ENCODE measurements at regions not wholly inside any gene's neighbourhood (a gene's known extent, or its start where the extent isn't known, plus 50 kb on each side); places are given as distances from the start of the nearest gene placed in this dataset.

DNA sequence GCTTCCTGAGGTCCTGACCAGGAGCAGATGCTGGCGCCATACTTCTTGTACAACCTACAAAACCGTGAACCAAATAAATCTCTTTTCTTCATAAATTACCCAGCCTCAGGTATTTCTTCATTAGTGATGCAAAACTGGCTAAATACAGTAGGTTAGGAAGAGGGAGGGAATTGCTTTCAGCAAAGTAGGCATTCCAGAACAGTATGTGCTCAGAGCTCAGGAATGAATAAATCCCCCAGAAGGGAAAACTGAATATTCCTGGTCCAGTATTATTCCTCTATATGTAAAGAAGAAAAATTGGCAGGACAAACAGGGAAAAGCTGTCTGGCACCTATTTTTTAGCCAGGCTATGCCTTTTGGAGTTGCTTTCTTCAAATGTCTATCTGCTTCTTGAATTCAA, 577.1 kb downstream of the PSAT1 start:
- TF ChIP-seq, protein P1, sequence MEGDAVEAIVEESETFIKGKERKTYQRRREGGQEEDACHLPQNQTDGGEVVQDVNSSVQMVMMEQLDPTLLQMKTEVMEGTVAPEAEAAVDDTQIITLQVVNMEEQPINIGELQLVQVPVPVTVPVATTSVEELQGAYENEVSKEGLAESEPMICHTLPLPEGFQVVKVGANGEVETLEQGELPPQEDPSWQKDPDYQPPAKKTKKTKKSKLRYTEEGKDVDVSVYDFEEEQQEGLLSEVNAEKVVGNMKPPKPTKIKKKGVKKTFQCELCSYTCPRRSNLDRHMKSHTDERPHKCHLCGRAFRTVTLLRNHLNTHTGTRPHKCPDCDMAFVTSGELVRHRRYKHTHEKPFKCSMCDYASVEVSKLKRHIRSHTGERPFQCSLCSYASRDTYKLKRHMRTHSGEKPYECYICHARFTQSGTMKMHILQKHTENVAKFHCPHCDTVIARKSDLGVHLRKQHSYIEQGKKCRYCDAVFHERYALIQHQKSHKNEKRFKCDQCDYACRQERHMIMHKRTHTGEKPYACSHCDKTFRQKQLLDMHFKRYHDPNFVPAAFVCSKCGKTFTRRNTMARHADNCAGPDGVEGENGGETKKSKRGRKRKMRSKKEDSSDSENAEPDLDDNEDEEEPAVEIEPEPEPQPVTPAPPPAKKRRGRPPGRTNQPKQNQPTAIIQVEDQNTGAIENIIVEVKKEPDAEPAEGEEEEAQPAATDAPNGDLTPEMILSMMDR (conservative IDR thresholded peaks at IDR 0.05; ENCODE audit: low read depth, low read length), result no peak
- H3K4me3 ChIP-seq (ENCODE audit: low read depth, low read length), result no peak overlapping the region
- DNase-seq (ENCODE audit: low read depth), result no peak

DNA sequence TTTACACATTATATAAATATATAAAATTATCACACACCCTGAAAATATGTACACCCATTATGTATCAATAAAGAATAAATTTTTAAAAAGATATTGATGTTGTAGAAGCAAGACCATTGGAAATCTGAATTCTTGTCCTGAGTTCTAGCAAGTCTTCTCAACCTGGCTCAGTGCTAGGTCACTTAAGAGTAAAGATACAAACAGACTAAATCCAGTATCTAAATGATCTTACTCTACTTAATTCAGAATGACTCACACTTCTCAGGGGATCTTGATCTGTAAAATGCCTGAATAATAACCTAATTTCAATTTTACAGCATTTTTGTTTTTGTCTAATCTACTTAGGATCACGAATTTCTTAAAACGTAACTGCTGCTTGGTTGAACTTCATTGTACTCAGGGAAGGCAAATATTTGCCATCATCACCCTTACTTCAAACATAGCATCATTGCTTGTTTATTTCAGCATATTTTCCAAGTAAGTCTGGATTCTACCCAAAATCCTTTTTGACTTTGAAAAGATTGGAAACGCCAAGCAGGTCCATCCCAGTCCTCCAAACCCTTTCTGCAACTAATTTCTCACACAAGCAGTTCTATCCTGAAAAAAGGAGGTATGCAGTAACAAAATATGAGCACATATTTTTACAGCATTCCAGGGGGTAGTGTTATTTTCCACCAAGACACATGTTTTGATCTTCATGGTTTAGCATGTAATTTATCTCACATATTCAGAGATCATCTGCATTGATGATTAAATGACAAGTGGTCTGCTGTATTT, 582.6 kb downstream of the PSAT1 start:
- TF ChIP-seq, protein P1 (conservative IDR thresholded peaks at IDR 0.05; ENCODE audit: low read depth, low read length), result no peak
- DNase-seq (ENCODE audit: low read depth), result peak; percentile 35
- no peak overlapping the region for H3K4me3 ChIP-seq (ENCODE audit: low read depth, low read length)

DNA sequence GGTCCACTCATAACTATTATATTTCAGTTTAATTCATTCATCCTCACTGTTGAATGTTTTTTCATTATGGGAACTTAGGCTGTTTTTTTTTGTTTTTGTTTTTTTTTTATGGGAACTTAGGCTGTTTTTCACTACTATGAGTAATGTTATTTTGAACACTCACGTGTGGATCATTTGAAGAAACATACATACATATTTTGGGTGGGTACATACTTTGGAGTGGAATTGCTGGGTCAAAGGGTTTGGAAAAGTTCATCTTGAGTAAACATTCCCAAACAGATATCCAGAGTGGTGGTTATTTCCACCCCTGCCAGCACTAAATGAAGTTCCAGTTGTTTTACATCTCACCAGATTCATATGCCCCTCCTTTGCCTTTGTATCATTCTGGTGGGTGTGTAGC, 584.4 kb downstream of the PSAT1 start:
- no peak overlapping the region for H3K4me3 ChIP-seq (ENCODE audit: low read depth, low read length)
- DNase-seq (ENCODE audit: low read depth), result no peak
- TF ChIP-seq, protein P1 (conservative IDR thresholded peaks at IDR 0.05; ENCODE audit: low read depth, low read length), result no peak

GRCh38 chr9:78882481-78882880, 585.6 kb downstream of the PSAT1 start:
- TF ChIP-seq, protein P1 (conservative IDR thresholded peaks at IDR 0.05; ENCODE audit: low read depth, low read length), result no peak
- no peak overlapping the region for H3K4me3 ChIP-seq (ENCODE audit: low read depth, low read length)
- DNase-seq (ENCODE audit: low read depth), result no peak

DNA sequence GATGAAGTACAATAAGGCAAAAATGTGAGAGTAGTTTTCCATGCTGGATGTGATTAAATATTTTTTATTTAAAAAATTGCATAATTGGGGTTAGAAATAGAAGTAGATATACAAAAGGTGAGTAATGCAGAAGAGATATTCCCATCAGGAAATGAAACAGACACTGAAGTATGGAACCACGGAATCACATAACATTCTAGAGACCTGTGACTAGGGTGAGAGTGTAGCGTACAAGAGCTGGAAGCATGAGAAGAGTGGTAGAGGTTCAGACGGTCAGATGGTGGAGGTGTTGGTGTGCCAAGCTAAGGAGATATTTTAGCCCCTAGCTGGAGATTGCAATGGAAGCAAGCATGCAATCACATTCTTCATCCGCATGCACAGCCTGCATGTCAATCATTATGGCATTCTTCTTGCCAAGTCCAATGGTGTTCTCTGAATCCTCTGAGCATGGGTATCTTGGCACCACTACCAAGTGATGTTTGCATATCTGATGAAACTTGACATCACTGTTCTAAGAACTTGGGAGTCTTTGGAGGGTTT, 587.8 kb downstream of the PSAT1 start:
- H3K4me3 ChIP-seq (ENCODE audit: low read depth, low read length), result no peak overlapping the region
- TF ChIP-seq, protein P1 (conservative IDR thresholded peaks at IDR 0.05; ENCODE audit: low read depth, low read length), result no peak
- no peak for DNase-seq (ENCODE audit: low read depth)

GRCh38 chr9:78892182-78892581, 595.3 kb downstream of the PSAT1 start:
- H3K4me3 ChIP-seq (ENCODE audit: low read depth, low read length), result no peak overlapping the region
- DNase-seq (ENCODE audit: low read depth), result no peak
- TF ChIP-seq, protein P1 (conservative IDR thresholded peaks at IDR 0.05; ENCODE audit: low read depth, low read length), result no peak

- DNase-seq (ENCODE audit: low read depth), result no peak
- TF ChIP-seq, protein P1 (conservative IDR thresholded peaks at IDR 0.05; ENCODE audit: low read depth, low read length), result no peak
- no peak overlapping the region for H3K4me3 ChIP-seq (ENCODE audit: low read depth, low read length)
Observed at GRCh38 chr9:78892769-78893168, 595.8 kb downstream of the PSAT1 start.
